SK-N-SH (cell line): ENCODE measurements at regions not wholly inside any gene's neighbourhood (a gene's known extent, or its start where the extent isn't known, plus 50 kb on each side); places are given as distances from the start of the nearest gene placed in this dataset.
A peak's percentile ranks its signal among the peaks of the same experiment; 100 is the strongest.

Source experiments
- CTCF ChIA-PET: fragments of 300-600, 350-600 bp; formaldehyde crosslinking; extraction: SDS; loops from one replicate; lab custom pipeline; 2021; lab: Yijun Ruan, JAX
- POLR2A ChIA-PET: fragments of 350-600 bp; sonication (Branson Sonifier 250); formaldehyde crosslinking; extraction: SDS; loops from one replicate; lab custom pipeline; 2020; ENCODE audit warnings: antibody characterized with exemption, inconsistent platforms; lab: Yijun Ruan, JAX
- DNase-seq: peaks from one replicate; pipeline ENCODE4 v3.0.0; 2012
- H2AFZ ChIP-seq: fragments of 200-600 bp; sonication (generic); 2 replicates; pipeline ENCODE4 v1.8.1; 2016; ENCODE audit warnings: antibody characterized with exemption, mild to moderate bottlenecking, low read depth
- H3F3A ChIP-seq: fragments of 200-600 bp; sonication (generic); replicated peaks from 2 replicates; pipeline ENCODE3; 2016; ENCODE audit warnings: antibody characterized with exemption, mild to moderate bottlenecking; ENCODE audit not compliant: insufficient read depth
- H3K27ac ChIP-seq, 2 experiments: fragments of 200-500 bp in 1 of 2; fragments of 200-600 bp in 1 of 2; sonication (Bioruptor generic) in 1 of 2; sonication (generic), shearing (Covaris generic) in 1 of 2; 2 replicates each; pipeline versions ENCODE4 v1.5.1 to v1.6.1; 2014 to 2016; ENCODE audit warnings: low read depth in 2 of 2, inconsistent platforms in 1 of 2, low read length in 1 of 2, mild to moderate bottlenecking in 1 of 2, mixed read lengths in 1 of 2
- H3K27me3 ChIP-seq: fragments of 200-600 bp; sonication (generic), shearing (Covaris generic); 2 replicates; pipeline ENCODE4 v1.6.1; 2016; ENCODE audit warnings: mixed run types; ENCODE audit not compliant: insufficient read depth
- H3K36me3 ChIP-seq, 2 experiments: fragments of 200-500 bp in 1 of 2; fragments of 200-600 bp in 1 of 2; sonication (Bioruptor generic) in 1 of 2; sonication (generic) in 1 of 2; replicated peaks in 1 of 2; 2 replicates each; pipeline versions ENCODE3 to v1.5.1; 2014 to 2016; ENCODE audit warnings: low read length in 1 of 2, mild to moderate bottlenecking in 1 of 2; ENCODE audit not compliant: insufficient read depth in 2 of 2, control insufficient read depth in 1 of 2
- H3K4me1 ChIP-seq, 2 experiments: fragments of 200-500 bp in 1 of 2; fragments of 200-600 bp in 1 of 2; sonication (Bioruptor generic) in 1 of 2; sonication (generic), shearing (Covaris generic) in 1 of 2; 2 replicates each; pipeline versions ENCODE4 v1.5.1 to v1.6.1; 2014 to 2016; ENCODE audit warnings: low read depth in 1 of 2, low read length in 1 of 2, mixed run types in 1 of 2; ENCODE audit not compliant: insufficient read depth in 2 of 2, control insufficient read depth in 1 of 2
- H3K4me2 ChIP-seq: fragments of 200-600 bp; sonication (generic), shearing (Covaris generic); 2 replicates; pipeline ENCODE4 v1.6.1; 2017; ENCODE audit warnings: mixed run types
- H3K4me3 ChIP-seq, 2 experiments: fragments of 200-500 bp in 1 of 2; fragments of 200-600 bp in 1 of 2; sonication (Bioruptor generic) in 1 of 2; sonication (generic), shearing (Covaris generic) in 1 of 2; 2 replicates each; pipeline versions ENCODE4 v1.5.1 to v1.8.1; 2014 to 2016; ENCODE audit warnings: low read depth in 2 of 2, inconsistent platforms in 1 of 2, low read length in 1 of 2, mild to moderate bottlenecking in 1 of 2, mixed read lengths in 1 of 2, moderate library complexity in 1 of 2
- H3K79me2 ChIP-seq: fragments of 200-600 bp; sonication (generic); 2 replicates; pipeline ENCODE4 v1.8.1; 2017; ENCODE audit warnings: mild to moderate bottlenecking; ENCODE audit not compliant: insufficient read depth
- H3K9ac ChIP-seq: fragments of 200-600 bp; sonication (generic); 2 replicates; pipeline ENCODE4 v1.6.1; 2017; ENCODE audit warnings: mixed run types
- H3K9me2 ChIP-seq: fragments of 200-600 bp; sonication (generic); 2 replicates; pipeline ENCODE4 v1.6.1; 2017; ENCODE audit warnings: mixed run types
- H3K9me3 ChIP-seq: fragments of 200-600 bp; sonication (generic); 2 replicates; pipeline ENCODE4 v1.6.1; 2017; ENCODE audit warnings: mixed run types, mild to moderate bottlenecking, moderate library complexity
- H4K20me1 ChIP-seq: fragments of 200-600 bp; sonication (generic); 2 replicates; pipeline ENCODE4 v1.6.1; 2017; ENCODE audit warnings: mild to moderate bottlenecking, mixed run types; ENCODE audit not compliant: insufficient read depth
- ELF1 ChIP-seq: IDR thresholded peaks from 2 replicates; pipeline ENCODE4 v1.4.0; 2012
- FOSL2 ChIP-seq: IDR thresholded peaks from 2 replicates; pipeline ENCODE4 v1.4.0; 2012; ENCODE audit warnings: low read depth, mild to moderate bottlenecking, moderate library complexity, borderline replicate concordance
- FOXJ3 ChIP-seq: sonication (generic); formaldehyde crosslinking; IDR thresholded peaks from 2 replicates; pipeline ENCODE4 v1.5.1; 2020; ENCODE audit warnings: mild to moderate bottlenecking, missing genetic modification reagents
- FOXM1 ChIP-seq: IDR thresholded peaks from 2 replicates; pipeline ENCODE4 v1.4.0; 2012; ENCODE audit warnings: low read depth, mild to moderate bottlenecking
- MXI1 ChIP-seq: IDR thresholded peaks from 2 replicates; pipeline ENCODE4 v1.6.1; 2012; ENCODE audit warnings: mild to moderate bottlenecking, low read depth, low read length, improper control_type of control experiment
- NFIC ChIP-seq: IDR thresholded peaks from 2 replicates; pipeline ENCODE4 v1.4.0; 2012; ENCODE audit warnings: borderline replicate concordance
- POLR2AphosphoS5 ChIP-seq: IDR thresholded peaks from 2 replicates; pipeline ENCODE4 v1.6.1; 2012; ENCODE audit warnings: low read depth, low read length
- RCOR1 ChIP-seq: fragments of 150-350 bp; IDR thresholded peaks from 2 replicates; pipeline ENCODE4 v1.6.1; 2017; ENCODE audit warnings: antibody characterized with exemption, low read length
- RFX5 ChIP-seq: IDR thresholded peaks from 2 replicates; pipeline ENCODE4 v1.6.1; 2012; ENCODE audit warnings: mild to moderate bottlenecking, improper control_type of control experiment, low read length
- TEAD4 ChIP-seq: IDR thresholded peaks from 2 replicates; pipeline ENCODE4 v1.4.0; 2012; ENCODE audit warnings: mild to moderate bottlenecking, borderline replicate concordance; ENCODE audit not compliant: insufficient read depth
- WGBS: methylation state at CpG from one replicate; pipeline ENCODE4 v1.1.6; 2017; ENCODE audit warnings: low lambda C conversion rate; 5-methylcytosine and 5-hydroxymethylcytosine counted together
- TF ChIP-seq, protein P1 (sequence below): IDR thresholded peaks from 2 replicates; pipeline ENCODE4 v1.6.1; 2012; ENCODE audit warnings: mild to moderate bottlenecking, low read depth, low read length, moderate library complexity
- TF ChIP-seq, protein P2 (sequence below): fragments of 150-350 bp; IDR thresholded peaks from 2 replicates; pipeline ENCODE4 v1.6.1; 2017; ENCODE audit warnings: antibody characterized with exemption, low read length, low read depth, borderline replicate concordance
- TF ChIP-seq, protein P3 (sequence below): IDR thresholded peaks from 2 replicates; pipeline ENCODE4 v1.4.0; 2012; ENCODE audit warnings: low read depth, borderline replicate concordance
- TF ChIP-seq, protein P4 (sequence below): fragments of 200-600 bp; sonication (generic); IDR thresholded peaks from 2 replicates; pipeline ENCODE4 v1.6.1; 2017; ENCODE audit warnings: antibody characterized with exemption, mild to moderate bottlenecking, moderate library complexity
- TF ChIP-seq, protein P5 (sequence below): IDR thresholded peaks from 2 replicates; pipeline ENCODE4 v1.4.0; 2012; ENCODE audit warnings: low read depth

DNA sequence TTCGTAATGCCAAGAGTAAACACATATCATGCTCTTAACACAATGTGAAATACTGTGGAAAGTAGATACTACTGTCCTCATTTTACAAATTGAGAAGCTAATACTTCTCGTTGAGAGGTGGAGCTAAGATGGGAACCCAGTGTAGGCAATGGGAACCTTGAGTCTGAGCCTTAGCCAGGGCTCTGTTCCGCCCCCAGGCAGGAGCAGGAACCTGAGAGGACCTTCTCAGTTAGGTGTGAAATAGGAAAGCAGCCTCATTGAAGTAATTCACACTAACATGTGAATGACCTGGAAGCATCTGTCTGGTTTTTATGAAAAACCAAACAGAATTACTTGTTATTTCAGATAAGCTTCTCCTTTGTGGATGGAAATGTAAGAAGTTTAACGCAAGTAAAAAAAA lies 62.6 kb upstream of the RBFOX1 start:
- 27% methylated on average over 4 of the region's 4 CpGs for WGBS
- Histone ChIP-seq H3K27me3 (no peaks in the 10 kb centered on the region), H3K9me2 (no peaks in the 10 kb centered on the region), H3K9me3 (no peaks in the 10 kb centered on the region), H3K4me1 (no peaks in the 10 kb centered on the region), H4K20me1 (no peaks in the 10 kb centered on the region), H3K9ac (no peak overlapping the region), H3K4me3 (no peak overlapping the region), H3K36me3 (no peaks in the 10 kb centered on the region), H3K79me2 (no peaks in the 10 kb centered on the region), H3K27ac (no peak overlapping the region), H2AFZ (no peak overlapping the region), H3K4me2 (no peak overlapping the region), H3F3A (no peaks in the 10 kb centered on the region)
- TF ChIP-seq, protein P1, sequence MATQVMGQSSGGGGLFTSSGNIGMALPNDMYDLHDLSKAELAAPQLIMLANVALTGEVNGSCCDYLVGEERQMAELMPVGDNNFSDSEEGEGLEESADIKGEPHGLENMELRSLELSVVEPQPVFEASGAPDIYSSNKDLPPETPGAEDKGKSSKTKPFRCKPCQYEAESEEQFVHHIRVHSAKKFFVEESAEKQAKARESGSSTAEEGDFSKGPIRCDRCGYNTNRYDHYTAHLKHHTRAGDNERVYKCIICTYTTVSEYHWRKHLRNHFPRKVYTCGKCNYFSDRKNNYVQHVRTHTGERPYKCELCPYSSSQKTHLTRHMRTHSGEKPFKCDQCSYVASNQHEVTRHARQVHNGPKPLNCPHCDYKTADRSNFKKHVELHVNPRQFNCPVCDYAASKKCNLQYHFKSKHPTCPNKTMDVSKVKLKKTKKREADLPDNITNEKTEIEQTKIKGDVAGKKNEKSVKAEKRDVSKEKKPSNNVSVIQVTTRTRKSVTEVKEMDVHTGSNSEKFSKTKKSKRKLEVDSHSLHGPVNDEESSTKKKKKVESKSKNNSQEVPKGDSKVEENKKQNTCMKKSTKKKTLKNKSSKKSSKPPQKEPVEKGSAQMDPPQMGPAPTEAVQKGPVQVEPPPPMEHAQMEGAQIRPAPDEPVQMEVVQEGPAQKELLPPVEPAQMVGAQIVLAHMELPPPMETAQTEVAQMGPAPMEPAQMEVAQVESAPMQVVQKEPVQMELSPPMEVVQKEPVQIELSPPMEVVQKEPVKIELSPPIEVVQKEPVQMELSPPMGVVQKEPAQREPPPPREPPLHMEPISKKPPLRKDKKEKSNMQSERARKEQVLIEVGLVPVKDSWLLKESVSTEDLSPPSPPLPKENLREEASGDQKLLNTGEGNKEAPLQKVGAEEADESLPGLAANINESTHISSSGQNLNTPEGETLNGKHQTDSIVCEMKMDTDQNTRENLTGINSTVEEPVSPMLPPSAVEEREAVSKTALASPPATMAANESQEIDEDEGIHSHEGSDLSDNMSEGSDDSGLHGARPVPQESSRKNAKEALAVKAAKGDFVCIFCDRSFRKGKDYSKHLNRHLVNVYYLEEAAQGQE, result no peak
- TF ChIP-seq FOXM1, result no peak
- TF ChIP-seq NFIC, result no peak
- TF ChIP-seq TEAD4, result no peak
- no peak for TF ChIP-seq RCOR1
- no peak for TF ChIP-seq FOXJ3 (CRISPR knock-in tag)
- no peak for TF ChIP-seq FOSL2
- TF ChIP-seq, protein P2, sequence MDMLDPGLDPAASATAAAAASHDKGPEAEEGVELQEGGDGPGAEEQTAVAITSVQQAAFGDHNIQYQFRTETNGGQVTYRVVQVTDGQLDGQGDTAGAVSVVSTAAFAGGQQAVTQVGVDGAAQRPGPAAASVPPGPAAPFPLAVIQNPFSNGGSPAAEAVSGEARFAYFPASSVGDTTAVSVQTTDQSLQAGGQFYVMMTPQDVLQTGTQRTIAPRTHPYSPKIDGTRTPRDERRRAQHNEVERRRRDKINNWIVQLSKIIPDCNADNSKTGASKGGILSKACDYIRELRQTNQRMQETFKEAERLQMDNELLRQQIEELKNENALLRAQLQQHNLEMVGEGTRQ, result no peak
- no peak for TF ChIP-seq POLR2AphosphoS5
- TF ChIP-seq RFX5, result no peak
- TF ChIP-seq, protein P3, sequence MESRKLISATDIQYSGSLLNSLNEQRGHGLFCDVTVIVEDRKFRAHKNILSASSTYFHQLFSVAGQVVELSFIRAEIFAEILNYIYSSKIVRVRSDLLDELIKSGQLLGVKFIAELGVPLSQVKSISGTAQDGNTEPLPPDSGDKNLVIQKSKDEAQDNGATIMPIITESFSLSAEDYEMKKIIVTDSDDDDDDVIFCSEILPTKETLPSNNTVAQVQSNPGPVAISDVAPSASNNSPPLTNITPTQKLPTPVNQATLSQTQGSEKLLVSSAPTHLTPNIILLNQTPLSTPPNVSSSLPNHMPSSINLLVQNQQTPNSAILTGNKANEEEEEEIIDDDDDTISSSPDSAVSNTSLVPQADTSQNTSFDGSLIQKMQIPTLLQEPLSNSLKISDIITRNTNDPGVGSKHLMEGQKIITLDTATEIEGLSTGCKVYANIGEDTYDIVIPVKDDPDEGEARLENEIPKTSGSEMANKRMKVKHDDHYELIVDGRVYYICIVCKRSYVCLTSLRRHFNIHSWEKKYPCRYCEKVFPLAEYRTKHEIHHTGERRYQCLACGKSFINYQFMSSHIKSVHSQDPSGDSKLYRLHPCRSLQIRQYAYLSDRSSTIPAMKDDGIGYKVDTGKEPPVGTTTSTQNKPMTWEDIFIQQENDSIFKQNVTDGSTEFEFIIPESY, result no peak
- CTCF ChIA-PET, result interaction anchor here (2.8 kb wide), 1 partner anchor 9 kb away, joined by 13 read pairs; no protein-coding TSS in a partner anchor
- DNase-seq, result no peak
- POLR2A ChIA-PET, result no interaction called here

DNA sequence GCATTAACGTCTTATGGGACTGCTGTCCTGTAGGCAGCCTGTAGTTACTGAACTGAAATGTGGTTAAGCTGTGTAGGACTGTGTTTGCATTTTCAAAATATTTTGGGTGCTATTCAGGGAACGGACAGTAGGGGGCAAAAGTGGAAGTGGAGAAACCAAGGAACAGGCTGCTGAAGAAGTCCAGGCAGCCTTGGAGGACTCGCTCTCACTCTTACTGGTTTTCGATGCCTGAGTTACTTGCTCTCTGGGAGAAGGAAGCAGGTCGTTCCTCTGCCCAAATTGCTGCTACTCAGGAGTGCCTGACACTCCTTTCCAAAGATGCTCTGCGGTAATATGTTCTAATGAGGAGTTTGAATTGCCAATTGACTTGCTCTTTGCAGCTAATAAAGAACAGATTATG lies 64.5 kb upstream of the RBFOX1 start:
- CTCF ChIA-PET, result interaction anchor here (0.9 to 2.8 kb wide), 18 partner anchors 8 to 554 kb away, joined by 3 to 13 read pairs (median 3); no protein-coding TSS in a partner anchor
- H4K20me1 ChIP-seq, result no peaks in the 10 kb centered on the region
- POLR2A ChIA-PET, result no interaction called here
- TF ChIP-seq POLR2AphosphoS5 (no peak), MXI1 (no peak), FOXJ3 (CRISPR knock-in tag) (no peak), ELF1 (no peak)
- TF ChIP-seq, protein P4, sequence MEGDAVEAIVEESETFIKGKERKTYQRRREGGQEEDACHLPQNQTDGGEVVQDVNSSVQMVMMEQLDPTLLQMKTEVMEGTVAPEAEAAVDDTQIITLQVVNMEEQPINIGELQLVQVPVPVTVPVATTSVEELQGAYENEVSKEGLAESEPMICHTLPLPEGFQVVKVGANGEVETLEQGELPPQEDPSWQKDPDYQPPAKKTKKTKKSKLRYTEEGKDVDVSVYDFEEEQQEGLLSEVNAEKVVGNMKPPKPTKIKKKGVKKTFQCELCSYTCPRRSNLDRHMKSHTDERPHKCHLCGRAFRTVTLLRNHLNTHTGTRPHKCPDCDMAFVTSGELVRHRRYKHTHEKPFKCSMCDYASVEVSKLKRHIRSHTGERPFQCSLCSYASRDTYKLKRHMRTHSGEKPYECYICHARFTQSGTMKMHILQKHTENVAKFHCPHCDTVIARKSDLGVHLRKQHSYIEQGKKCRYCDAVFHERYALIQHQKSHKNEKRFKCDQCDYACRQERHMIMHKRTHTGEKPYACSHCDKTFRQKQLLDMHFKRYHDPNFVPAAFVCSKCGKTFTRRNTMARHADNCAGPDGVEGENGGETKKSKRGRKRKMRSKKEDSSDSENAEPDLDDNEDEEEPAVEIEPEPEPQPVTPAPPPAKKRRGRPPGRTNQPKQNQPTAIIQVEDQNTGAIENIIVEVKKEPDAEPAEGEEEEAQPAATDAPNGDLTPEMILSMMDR, result peak; percentile 41
- TF ChIP-seq, protein P1, result no peak
- TF ChIP-seq, protein P5, sequence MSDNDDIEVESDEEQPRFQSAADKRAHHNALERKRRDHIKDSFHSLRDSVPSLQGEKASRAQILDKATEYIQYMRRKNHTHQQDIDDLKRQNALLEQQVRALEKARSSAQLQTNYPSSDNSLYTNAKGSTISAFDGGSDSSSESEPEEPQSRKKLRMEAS, result no peak

More for the DNA sequence above, 64.5 kb upstream of the RBFOX1 start:
- H3K27me3 ChIP-seq, result no peaks in the 10 kb centered on the region
- H3K27ac ChIP-seq, result no peak overlapping the region
- no peak overlapping the region for H2AFZ ChIP-seq
- no peaks in the 10 kb centered on the region for H3K9me3 ChIP-seq
- WGBS, result 24% methylated on average over 6 of the region's 6 CpGs
- H3F3A ChIP-seq, result no peaks in the 10 kb centered on the region
- H3K9ac ChIP-seq, result no peak overlapping the region
- no peaks in the 10 kb centered on the region for H3K4me1 ChIP-seq
- no peaks in the 10 kb centered on the region for H3K79me2 ChIP-seq
- H3K9me2 ChIP-seq, result no peaks in the 10 kb centered on the region
- no peak overlapping the region for H3K4me2 ChIP-seq
- H3K36me3 ChIP-seq, result no peaks in the 10 kb centered on the region
- no peak overlapping the region for H3K4me3 ChIP-seq
- peak; percentile 46 for DNase-seq
